CD14-positive monocyte (primary cell): ENCODE measurements at regions not wholly inside any gene's neighbourhood (a gene's known extent, or its start where the extent isn't known, plus 50 kb on each side); places are given as distances from the start of the nearest gene placed in this dataset.

Experiments
- DNase-seq, 3 donors: peaks; one replicate each; pipeline ENCODE4 v3.0.0-alpha.2; 2011 to 2022
- H2AFZ ChIP-seq: 2 replicates; pipeline ENCODE4 v1.6.0; 2012; ENCODE audit warnings: mild to moderate bottlenecking, low read depth, low read length, inconsistent platforms; ENCODE audit not compliant: insufficient read depth, poor library complexity, severe bottlenecking
- H3K27ac ChIP-seq, 2 donors: 1 replicate in 1 of 2; 2 replicates in 1 of 2; pipeline ENCODE4 v1.5.1; 2012 to 2013; ENCODE audit warnings: low read length in 2 of 2, control low read depth in 1 of 2, inconsistent platforms in 1 of 2, low read depth in 1 of 2, mild to moderate bottlenecking in 1 of 2
- H3K27me3 ChIP-seq, 2 donors: one replicate each; pipeline versions ENCODE4 v1.6.0 to v1.6.1; 2011 to 2013; ENCODE audit warnings: low read length in 2 of 2; ENCODE audit not compliant: control insufficient read depth in 2 of 2, insufficient read depth in 2 of 2
- H3K36me3 ChIP-seq, 2 donors: replicated peaks in 1 of 2; 1 replicate in 1 of 2; 2 replicates in 1 of 2; pipeline versions ENCODE4 v1.5.1 to v1.6.1; 2012 to 2013; ENCODE audit warnings: low read length in 2 of 2, control low read depth in 1 of 2, inconsistent platforms in 1 of 2, mild to moderate bottlenecking in 1 of 2; ENCODE audit not compliant: insufficient read depth in 2 of 2, control insufficient read depth in 1 of 2
- H3K4me1 ChIP-seq, 2 donors: 1 replicate in 1 of 2; 2 replicates in 1 of 2; pipeline versions ENCODE4 v1.5.1 to v1.6.1; 2012 to 2013; ENCODE audit warnings: low read length in 2 of 2, control low read depth in 1 of 2, inconsistent platforms in 1 of 2, mild to moderate bottlenecking in 1 of 2, moderate library complexity in 1 of 2; ENCODE audit not compliant: insufficient read depth in 2 of 2, control insufficient read depth in 1 of 2
- H3K4me2 ChIP-seq: replicated peaks from 2 replicates; pipeline ENCODE3; 2012; ENCODE audit warnings: low read length, moderate library complexity, mild to moderate bottlenecking; ENCODE audit not compliant: poor library complexity, severe bottlenecking; ENCODE audit errors: extremely low read depth
- H3K4me3 ChIP-seq, 3 experiments: fragments of 200-600 bp in 1 of 3; sonication (generic) in 1 of 3; replicated peaks in 1 of 3; 1 replicate in 2 of 3; 2 replicates in 1 of 3; pipeline ENCODE4 v1.5.1; 2011 to 2013; ENCODE audit warnings: low read length in 3 of 3, mild to moderate bottlenecking in 3 of 3, control low read depth in 2 of 3, low read depth in 2 of 3, inconsistent platforms in 1 of 3, moderate library complexity in 1 of 3
- H3K79me2 ChIP-seq: 2 replicates; pipeline ENCODE4 v1.6.0; 2012; ENCODE audit warnings: mild to moderate bottlenecking, control low read depth, inconsistent platforms, low read length, moderate library complexity; ENCODE audit not compliant: insufficient read depth
- H3K9ac ChIP-seq: 2 replicates; pipeline ENCODE4 v1.6.0; 2017; ENCODE audit warnings: low read length, mild to moderate bottlenecking; ENCODE audit not compliant: insufficient read depth, poor library complexity, severe bottlenecking
- H3K9me3 ChIP-seq, 2 donors: replicated peaks in 1 of 2; 1 replicate in 1 of 2; 2 replicates in 1 of 2; pipeline versions ENCODE4 v1.5.1 to v1.6.1; 2012 to 2013; ENCODE audit warnings: low read length in 2 of 2, control low read depth in 1 of 2; ENCODE audit not compliant: control insufficient read depth in 1 of 2, insufficient read depth in 1 of 2
- H4K20me1 ChIP-seq: 2 replicates; pipeline ENCODE4 v1.6.0; 2012; ENCODE audit warnings: mild to moderate bottlenecking, low read length, control low read depth, moderate library complexity; ENCODE audit not compliant: insufficient read depth
- H3K27ac Mint-ChIP-seq, 7 donors: one replicate each; pipeline ENCODE4 v1.8.0; 2020; ENCODE audit warnings: mild to moderate bottlenecking in 7 of 7, mixed read lengths in 7 of 7, moderate library complexity in 6 of 7, inconsistent platforms in 2 of 7
- H3K27me3 Mint-ChIP-seq, 3 donors: one replicate each; pipeline ENCODE4 v1.8.0; 2021 to 2022; ENCODE audit warnings: low read depth in 3 of 3, mild to moderate bottlenecking in 3 of 3, mixed read lengths in 3 of 3, moderate library complexity in 3 of 3, inconsistent platforms in 1 of 3
- H3K36me3 Mint-ChIP-seq, 2 donors: one replicate each; pipeline ENCODE4 v1.8.0; 2020; ENCODE audit warnings: mixed read lengths in 2 of 2, inconsistent platforms in 1 of 2, mild to moderate bottlenecking in 1 of 2
- H3K4me1 Mint-ChIP-seq: one replicate; pipeline ENCODE4 v1.8.0; 2020; ENCODE audit warnings: mild to moderate bottlenecking, mixed read lengths
- H3K4me3 Mint-ChIP-seq, 2 donors: one replicate each; pipeline ENCODE4 v1.8.0; 2020; ENCODE audit warnings: mild to moderate bottlenecking in 2 of 2, mixed read lengths in 2 of 2, moderate library complexity in 1 of 2
- H3K9me3 Mint-ChIP-seq, 7 donors: one replicate each; pipeline ENCODE4 v1.8.0; 2020 to 2022; ENCODE audit warnings: mixed read lengths in 7 of 7, mild to moderate bottlenecking in 6 of 7, moderate library complexity in 6 of 7, inconsistent platforms in 2 of 7
- WGBS: methylation state at CpG from one replicate; pipeline ENCODE4 v1.1.5; 2013; ENCODE audit warnings: missing lambda C conversion rate; ENCODE audit not compliant: insufficient coverage; 5-methylcytosine and 5-hydroxymethylcytosine counted together
- intact Hi-C, 2 donors: fragments of 100-400 bp; cut with micrococcal nuclease; formaldehyde crosslinking; loops; one replicate each; pipeline versions ENCODE4 v1.15.0 to v1.15.1; 2023
- TF ChIP-seq, protein P1 (sequence below): fragments of 200-600 bp; IDR thresholded peaks from one replicate; pipeline ENCODE4 v1.8.0; 2022; ENCODE audit warnings: antibody characterized with exemption, mild to moderate bottlenecking

DNA sequence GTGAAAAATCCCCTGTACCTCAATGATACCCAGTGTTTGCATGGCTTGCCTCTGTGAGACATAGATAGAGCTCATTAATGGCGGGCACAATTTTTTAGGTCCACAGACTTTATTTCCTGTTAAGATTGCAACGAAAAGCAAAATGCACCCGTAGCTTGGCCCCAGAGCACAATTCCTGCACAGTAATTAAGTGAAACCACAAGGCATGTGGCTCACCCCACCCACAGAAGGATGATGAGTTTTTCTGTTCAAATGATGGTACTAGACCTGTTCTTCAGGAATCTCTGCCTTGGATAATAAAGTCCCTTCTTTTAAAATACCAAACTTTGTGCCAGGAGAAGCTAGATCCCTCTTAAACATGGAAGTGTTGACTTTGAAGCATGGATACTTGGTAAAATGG, 738.1 kb downstream of the QKI start:
- H3K9me3 Mint-ChIP-seq = peaks cover 4 to 17% (median 5%) of the 10 kb centered on the region in 7 donors
- WGBS = 100% methylated on average over 1 of the region's 3 CpGs

DNA sequence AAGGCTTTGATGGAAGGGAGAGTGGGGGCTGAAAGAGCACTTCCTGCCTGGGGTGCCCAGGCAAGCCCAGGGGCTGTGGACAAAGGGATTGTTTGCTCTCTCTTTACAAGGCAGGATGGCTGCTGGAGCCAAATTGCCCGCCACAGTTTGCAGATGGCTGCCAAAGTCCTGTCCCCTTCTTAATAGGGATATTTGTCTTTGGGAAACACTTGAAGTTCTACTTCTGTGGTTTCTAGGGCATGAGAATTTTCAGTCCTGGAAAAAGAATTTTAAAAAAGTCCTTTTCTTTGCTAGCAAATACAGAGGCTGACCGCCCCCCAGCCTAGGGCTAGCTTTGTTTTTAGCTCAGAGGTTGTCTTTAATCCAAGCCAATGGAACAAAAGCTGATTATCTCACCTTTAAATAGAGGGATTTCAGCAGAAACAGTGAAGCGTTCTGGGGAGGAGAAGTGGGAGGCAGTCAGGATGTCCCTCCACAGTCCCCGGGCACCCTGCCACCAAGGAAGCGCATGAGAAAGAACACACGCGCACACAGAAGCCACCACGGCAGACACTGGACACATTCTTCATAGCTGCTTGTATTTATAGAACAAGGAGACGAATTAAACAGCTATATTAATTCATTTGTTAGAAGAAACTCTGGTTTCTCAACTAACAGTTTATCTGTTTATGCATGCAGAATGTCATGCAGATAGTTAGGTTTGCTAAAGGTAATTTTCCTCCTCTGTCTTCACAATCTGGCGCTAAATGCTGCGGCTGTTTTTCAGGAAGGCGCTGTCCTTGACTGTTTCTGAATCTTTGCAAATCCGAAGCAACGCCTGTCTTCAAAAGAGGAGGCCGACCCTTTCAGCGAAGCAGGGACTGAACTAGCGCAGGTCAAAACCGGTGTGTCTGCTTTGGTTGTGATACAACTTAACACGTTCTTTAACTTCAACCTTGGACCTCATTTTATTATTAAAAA, 736.9 kb downstream of the QKI start:
- Mint-ChIP-seq H3K9me3 (peaks cover 0 to 17% (median 5%) of the 10 kb centered on the region in 7 donors), H3K27me3 (no peaks in the 10 kb centered on the region), H3K4me3 (no peak overlapping the region)

More for the DNA sequence above, 738.1 kb downstream of the QKI start:
- Mint-ChIP-seq H3K4me3 (no peak overlapping the region), H3K36me3 (no peaks in the 10 kb centered on the region), H3K27me3 (no peaks in the 10 kb centered on the region), H3K4me1 (no peaks in the 10 kb centered on the region), H3K27ac (no peak overlapping the region)
- H3K4me3 ChIP-seq = no peak overlapping the region
- no peak overlapping the region for H3K4me2 ChIP-seq
- H3K9ac ChIP-seq = no peak overlapping the region
- H3K9me3 ChIP-seq = peaks cover 8 to 14% of the 10 kb centered on the region in 2 donors
- H3K4me1 ChIP-seq = no peaks in the 10 kb centered on the region
- TF ChIP-seq, protein P1, sequence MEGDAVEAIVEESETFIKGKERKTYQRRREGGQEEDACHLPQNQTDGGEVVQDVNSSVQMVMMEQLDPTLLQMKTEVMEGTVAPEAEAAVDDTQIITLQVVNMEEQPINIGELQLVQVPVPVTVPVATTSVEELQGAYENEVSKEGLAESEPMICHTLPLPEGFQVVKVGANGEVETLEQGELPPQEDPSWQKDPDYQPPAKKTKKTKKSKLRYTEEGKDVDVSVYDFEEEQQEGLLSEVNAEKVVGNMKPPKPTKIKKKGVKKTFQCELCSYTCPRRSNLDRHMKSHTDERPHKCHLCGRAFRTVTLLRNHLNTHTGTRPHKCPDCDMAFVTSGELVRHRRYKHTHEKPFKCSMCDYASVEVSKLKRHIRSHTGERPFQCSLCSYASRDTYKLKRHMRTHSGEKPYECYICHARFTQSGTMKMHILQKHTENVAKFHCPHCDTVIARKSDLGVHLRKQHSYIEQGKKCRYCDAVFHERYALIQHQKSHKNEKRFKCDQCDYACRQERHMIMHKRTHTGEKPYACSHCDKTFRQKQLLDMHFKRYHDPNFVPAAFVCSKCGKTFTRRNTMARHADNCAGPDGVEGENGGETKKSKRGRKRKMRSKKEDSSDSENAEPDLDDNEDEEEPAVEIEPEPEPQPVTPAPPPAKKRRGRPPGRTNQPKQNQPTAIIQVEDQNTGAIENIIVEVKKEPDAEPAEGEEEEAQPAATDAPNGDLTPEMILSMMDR = no peak
- no peaks in the 10 kb centered on the region for H3K79me2 ChIP-seq
- no peaks in the 10 kb centered on the region for H4K20me1 ChIP-seq
- H3K27me3 ChIP-seq = no peaks in the 10 kb centered on the region
- no peaks in the 10 kb centered on the region for H3K36me3 ChIP-seq
- DNase-seq = no peak
- intact Hi-C loops = no loop called here
- no peak overlapping the region for H2AFZ ChIP-seq
- no peak overlapping the region for H3K27ac ChIP-seq

More for the DNA sequence above, 736.9 kb downstream of the QKI start:
- Histone ChIP-seq H3K36me3 (no peaks in the 10 kb centered on the region), H3K9me3 (peaks cover 0 to 14% of the 10 kb centered on the region in 2 donors), H4K20me1 (no peaks in the 10 kb centered on the region), H3K4me2 (no peak overlapping the region), H3K27me3 (no peaks in the 10 kb centered on the region), H2AFZ (no peak overlapping the region), H3K4me1 (no peaks in the 10 kb centered on the region), H3K79me2 (no peaks in the 10 kb centered on the region), H3K27ac (no peak overlapping the region), H3K9ac (no peak overlapping the region), H3K4me3 (no peak overlapping the region)
- intact Hi-C loops = no loop called here
- Mint-ChIP-seq H3K36me3 (no peaks in the 10 kb centered on the region), H3K27ac (no peak overlapping the region), H3K4me1 (no peaks in the 10 kb centered on the region)
- 87% methylated on average over 8 of the region's 19 CpGs for WGBS
- DNase-seq = no peak
- TF ChIP-seq, protein P1 = no peak
